Activated T-helper 2 cell treated with anti-CD3 and anti-CD28 coated beads, Interferon-gamma antibody, Interleukin-2, Interleukin-4, amounts not matched to agents 10 μg/mL and 5 μg/mL and 100 μg/mL, durations not matched to agents 14 hours and 24 hours and 36 hours (primary cell): ENCODE measurements at regions not wholly inside any gene's neighbourhood (a gene's known extent, or its start where the extent isn't known, plus 50 kb on each side); places are given as distances from the start of the nearest gene placed in this dataset.

ENCODE experiments used
- DNase-seq: peaks from one replicate; pipeline ENCODE4 v3.0.0; 2021; ENCODE audit warnings: low spot score
- H3K27ac Mint-ChIP-seq: one replicate; pipeline ENCODE4 v1.8.0; 2021; ENCODE audit warnings: mixed read lengths
- H3K27me3 Mint-ChIP-seq: one replicate; pipeline ENCODE4 v1.8.0; 2021; ENCODE audit warnings: low read depth, mixed read lengths
- H3K36me3 Mint-ChIP-seq: one replicate; pipeline ENCODE4 v1.8.0; 2021; ENCODE audit warnings: low read depth, mixed read lengths
- H3K4me1 Mint-ChIP-seq: one replicate; pipeline ENCODE4 v1.8.0; 2021; ENCODE audit warnings: low read depth, mixed read lengths
- H3K4me3 Mint-ChIP-seq: one replicate; pipeline ENCODE4 v1.8.0; 2021; ENCODE audit warnings: low read depth, mild to moderate bottlenecking, moderate library complexity, mixed read lengths
- H3K9me3 Mint-ChIP-seq: one replicate; pipeline ENCODE4 v1.8.0; 2021; ENCODE audit warnings: mixed read lengths
- intact Hi-C: fragments of 100-400 bp; cut with micrococcal nuclease; formaldehyde crosslinking; loops from one replicate; pipeline ENCODE4 v1.15.1; 2023

DNA sequence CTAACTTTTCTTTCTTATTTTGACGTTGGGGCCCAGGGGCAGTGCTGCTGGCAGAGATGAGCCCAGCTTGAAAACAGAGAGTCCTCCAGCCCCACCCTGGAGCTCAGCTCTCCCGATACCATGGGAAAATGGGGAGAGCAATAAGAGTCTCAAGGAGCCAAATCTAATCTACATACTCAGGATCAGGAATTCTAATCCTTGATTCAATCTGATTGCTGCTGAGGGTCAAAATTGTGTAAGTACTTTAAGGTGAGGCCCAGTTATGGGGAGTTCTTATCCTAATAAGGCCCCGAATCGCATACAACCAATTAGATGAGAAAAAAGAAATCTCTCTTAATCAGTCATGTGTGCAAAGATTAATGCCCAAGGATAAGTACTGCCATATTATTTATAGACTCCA is 202.9 kb downstream of the FAM76B start:
- peak overlapping the region; percentile 39 for H3K27ac Mint-ChIP-seq
- DNase-seq: no peak
- peaks cover 6% of the 10 kb centered on the region for H3K36me3 Mint-ChIP-seq
- intact Hi-C loops: loop anchor here (2.0 to 10.0 kb wide), 3 partner anchors 14 to 242 kb away; no protein-coding TSS in a partner anchor
- H3K4me3 Mint-ChIP-seq: no peak overlapping the region
- H3K27me3 Mint-ChIP-seq: no peaks in the 10 kb centered on the region
- H3K9me3 Mint-ChIP-seq: peaks cover 8% of the 10 kb centered on the region
- peaks cover 28% of the 10 kb centered on the region for H3K4me1 Mint-ChIP-seq

DNA sequence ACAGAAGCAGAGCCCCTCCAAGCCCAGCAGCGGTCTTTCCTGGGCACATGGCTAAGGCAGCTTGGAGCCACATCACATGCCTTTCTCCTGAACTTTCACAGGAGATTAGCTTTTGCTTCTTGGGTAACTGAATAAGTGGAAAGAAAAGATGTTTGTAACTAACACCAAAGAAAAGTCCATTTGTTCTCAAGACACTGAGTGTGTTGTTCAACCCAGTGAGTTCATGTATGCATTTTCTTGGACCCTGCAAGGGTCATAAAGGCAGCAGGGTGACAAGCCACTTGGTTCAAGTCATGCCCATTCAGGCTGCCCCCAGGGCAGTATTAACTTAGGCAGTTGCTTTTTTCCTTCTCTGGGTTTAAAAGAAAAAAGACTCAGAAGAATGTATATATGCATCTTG is 203.4 kb downstream of the FAM76B start:
- no peak overlapping the region for H3K4me3 Mint-ChIP-seq
- H3K36me3 Mint-ChIP-seq: peaks cover 6% of the 10 kb centered on the region
- intact Hi-C loops: loop anchor here (2.0 to 10.0 kb wide), 3 partner anchors 15 to 241 kb away; no protein-coding TSS in a partner anchor
- H3K9me3 Mint-ChIP-seq: peaks cover 13% of the 10 kb centered on the region
- H3K4me1 Mint-ChIP-seq: peaks cover 28% of the 10 kb centered on the region
- no peak for DNase-seq
- H3K27ac Mint-ChIP-seq: no peak overlapping the region
- no peaks in the 10 kb centered on the region for H3K27me3 Mint-ChIP-seq

DNA sequence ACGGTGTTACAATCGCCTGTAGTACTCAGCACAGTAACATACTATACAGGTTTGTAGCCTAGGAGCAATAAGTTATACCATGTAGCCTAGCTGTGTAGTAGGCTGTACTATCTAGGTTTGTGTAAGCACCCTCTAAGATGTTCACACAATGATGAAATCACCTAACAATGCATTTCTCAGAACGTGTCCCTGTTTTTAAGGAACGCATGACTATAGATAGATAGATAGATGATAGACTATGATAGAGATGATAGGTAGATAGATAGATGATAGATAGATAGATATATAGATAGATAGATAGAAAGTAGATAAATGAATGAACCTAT is 203.9 kb downstream of the FAM76B start:
- H3K4me3 Mint-ChIP-seq: no peak overlapping the region
- no peak overlapping the region for H3K27ac Mint-ChIP-seq
- peaks cover 28% of the 10 kb centered on the region for H3K4me1 Mint-ChIP-seq
- H3K9me3 Mint-ChIP-seq: peaks cover 17% of the 10 kb centered on the region
- DNase-seq: no peak
- intact Hi-C loops: loop anchor here (2.0 to 10.0 kb wide), 4 partner anchors 15 to 241 kb away; no protein-coding TSS in a partner anchor
- no peaks in the 10 kb centered on the region for H3K27me3 Mint-ChIP-seq
- H3K36me3 Mint-ChIP-seq: peaks cover 6% of the 10 kb centered on the region

DNA sequence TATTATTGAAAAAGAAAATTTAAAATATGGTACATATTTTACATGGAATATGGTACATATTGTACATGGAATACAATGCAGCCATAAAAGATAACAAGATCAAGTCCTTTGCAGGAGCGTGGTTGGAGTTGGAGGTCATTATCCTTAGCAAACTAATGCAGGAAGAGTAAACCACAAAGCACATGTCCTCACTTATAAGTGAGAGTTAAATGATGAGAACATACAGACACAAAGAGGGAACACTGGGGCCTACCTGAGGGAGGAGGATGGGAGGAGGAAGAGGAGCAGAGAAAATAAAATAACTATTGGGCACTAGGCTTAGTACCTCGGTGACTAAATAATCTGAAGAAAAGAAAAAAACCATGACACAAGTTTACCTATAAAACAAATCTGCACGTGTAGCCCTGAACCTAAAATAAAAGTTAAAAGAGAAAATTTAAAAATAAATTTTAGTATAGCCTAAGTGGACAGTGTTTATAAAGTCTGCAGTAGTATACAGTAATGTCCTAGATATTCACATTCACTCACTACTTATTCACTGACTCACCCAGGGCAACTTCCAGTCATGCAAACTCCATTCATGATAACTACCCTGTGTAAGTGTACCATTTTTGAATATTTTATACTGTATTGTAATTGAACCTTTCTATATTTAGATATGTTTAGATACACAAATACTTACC is 204.4 kb downstream of the FAM76B start:
- Mint-ChIP-seq H3K27ac (peak overlapping the region; percentile 18), H3K4me1 (peaks cover 28% of the 10 kb centered on the region), H3K4me3 (no peak overlapping the region), H3K27me3 (no peaks in the 10 kb centered on the region), H3K36me3 (peaks cover 6% of the 10 kb centered on the region), H3K9me3 (peaks cover 19% of the 10 kb centered on the region)
- DNase-seq: no peak
- intact Hi-C loops: loop anchor here (2.0 to 10.0 kb wide), 2 partner anchors 28 to 240 kb away; no protein-coding TSS in a partner anchor

DNA sequence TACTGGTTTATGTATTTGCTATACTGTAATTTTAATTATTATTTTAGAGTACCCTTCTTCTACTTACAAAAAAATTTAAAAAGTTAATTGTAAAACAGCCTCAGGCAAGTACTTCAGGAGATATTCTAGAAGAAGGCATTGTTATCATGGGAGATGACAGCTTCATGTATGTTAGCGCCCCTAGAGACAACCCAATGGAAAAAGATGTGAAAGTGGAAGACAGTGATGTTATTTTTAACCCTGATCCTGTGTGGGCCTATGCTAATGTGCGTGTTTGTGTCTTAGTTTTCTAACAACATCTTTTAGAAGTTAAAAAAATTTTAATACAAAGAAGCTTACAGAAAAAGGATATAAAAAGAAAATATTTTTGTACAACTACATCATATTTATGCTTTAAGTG is 205.0 kb downstream of the FAM76B start:
- H3K27me3 Mint-ChIP-seq: no peaks in the 10 kb centered on the region
- H3K4me1 Mint-ChIP-seq: peaks cover 29% of the 10 kb centered on the region
- intact Hi-C loops: loop anchor here (2.0 to 10.0 kb wide), 2 partner anchors 28 to 240 kb away; no protein-coding TSS in a partner anchor
- no peak for DNase-seq
- H3K9me3 Mint-ChIP-seq: peaks cover 20% of the 10 kb centered on the region
- H3K4me3 Mint-ChIP-seq: no peak overlapping the region
- H3K36me3 Mint-ChIP-seq: peaks cover 6% of the 10 kb centered on the region
- H3K27ac Mint-ChIP-seq: no peak overlapping the region

DNA sequence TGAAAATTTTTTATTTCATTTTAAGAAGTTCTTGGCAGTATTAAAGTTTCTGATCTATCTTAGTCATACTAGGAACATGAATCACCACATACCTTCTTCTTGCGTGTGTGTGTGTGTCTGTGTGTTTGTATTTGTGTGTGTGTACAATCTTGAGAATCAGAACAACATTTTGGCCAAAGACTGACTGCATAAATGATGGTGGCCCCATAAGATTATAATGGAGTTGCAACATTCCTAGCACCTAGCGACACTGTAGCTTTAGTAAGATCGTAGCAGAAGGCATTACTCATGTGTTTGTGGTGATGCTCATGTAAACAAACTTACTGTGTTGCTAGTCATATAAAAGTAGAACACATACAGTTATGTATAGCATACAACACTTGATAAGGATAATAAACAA is 205.4 kb downstream of the FAM76B start:
- Mint-ChIP-seq H3K27me3 (no peaks in the 10 kb centered on the region), H3K4me1 (peaks cover 30% of the 10 kb centered on the region), H3K27ac (peak overlapping the region; percentile 74), H3K36me3 (peaks cover 6% of the 10 kb centered on the region), H3K4me3 (no peak overlapping the region), H3K9me3 (peaks cover 22% of the 10 kb centered on the region)
- intact Hi-C loops: loop anchor here (2.0 to 10.0 kb wide), 2 partner anchors 27 to 239 kb away; no protein-coding TSS in a partner anchor
- no peak for DNase-seq

DNA sequence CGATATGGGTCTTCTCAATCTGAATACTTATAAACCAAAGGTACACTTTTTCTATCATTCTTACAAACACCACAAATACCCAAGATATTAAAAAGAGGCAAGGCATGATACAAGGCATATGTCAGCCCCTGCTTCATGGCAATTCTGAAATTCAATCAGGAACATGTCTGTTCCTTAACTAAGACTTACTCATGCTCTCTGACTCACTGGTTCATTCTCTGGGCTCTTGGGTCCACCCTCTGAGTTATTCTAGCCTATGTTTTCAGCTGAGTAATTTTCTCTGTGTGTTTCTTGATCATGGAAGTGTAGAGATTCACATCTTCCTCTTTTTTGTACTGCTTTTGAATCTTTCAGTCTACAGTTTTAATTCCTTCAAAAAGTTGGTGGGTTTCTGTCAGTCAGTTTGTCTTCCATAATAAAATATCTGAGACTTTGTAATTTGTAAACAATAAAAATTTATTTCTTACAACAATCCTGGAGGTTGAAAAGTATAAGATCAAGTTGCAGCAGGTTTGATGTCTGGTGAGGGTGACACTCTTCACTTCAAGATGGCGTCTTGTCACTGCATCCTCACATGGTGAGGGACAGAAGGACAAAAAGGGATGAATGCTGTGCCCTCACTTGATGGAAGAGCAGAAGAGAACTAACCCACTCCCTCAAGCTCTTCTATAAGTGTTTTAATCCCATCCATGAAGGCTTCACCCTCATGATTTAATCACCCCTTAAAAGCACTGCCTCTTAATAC is 211.7 kb downstream of the FAM76B start:
- H3K27ac Mint-ChIP-seq: peak overlapping the region; percentile 32
- no peak overlapping the region for H3K4me3 Mint-ChIP-seq
- peaks cover 16% of the 10 kb centered on the region for H3K9me3 Mint-ChIP-seq
- H3K27me3 Mint-ChIP-seq: no peaks in the 10 kb centered on the region
- peaks cover under 1% of the 10 kb centered on the region for H3K36me3 Mint-ChIP-seq
- peaks cover 15% of the 10 kb centered on the region for H3K4me1 Mint-ChIP-seq
- intact Hi-C loops: loop anchor here (2.0 kb wide), 1 partner anchor 21 kb away; no protein-coding TSS in a partner anchor
- DNase-seq: no peak

DNA sequence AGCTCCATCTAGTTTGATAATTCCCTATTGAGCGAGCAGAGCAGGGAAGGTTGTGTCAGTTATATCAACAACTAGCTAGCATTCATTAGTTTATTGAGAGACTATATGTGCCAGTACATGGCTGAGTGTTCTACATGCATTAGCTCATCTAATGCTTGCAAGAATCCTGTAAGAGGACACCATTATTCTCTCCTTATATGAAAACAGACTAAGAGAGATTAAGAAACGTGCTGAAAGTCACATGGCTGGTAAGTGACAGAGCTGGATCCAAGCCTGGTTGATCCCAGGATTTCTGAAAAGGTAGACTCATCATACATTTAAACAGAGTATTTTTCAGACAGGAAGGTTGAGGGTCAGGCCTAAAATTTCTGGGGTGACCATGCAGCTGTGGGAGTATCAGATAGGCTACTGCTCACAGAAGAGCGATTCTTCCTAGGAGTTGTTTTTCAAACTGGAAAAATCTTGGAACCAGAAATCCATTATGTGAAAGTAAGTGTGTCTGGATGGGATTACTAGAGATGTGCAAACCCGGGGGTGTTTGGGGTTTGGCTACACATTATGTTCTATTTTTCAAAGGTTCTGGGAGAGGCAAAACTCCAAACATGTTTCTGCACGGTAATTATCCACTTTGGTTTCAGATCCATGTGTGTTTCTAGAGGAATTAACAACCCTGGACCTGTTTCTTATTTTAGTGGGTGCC is 213.3 kb downstream of the FAM76B start:
- Mint-ChIP-seq H3K36me3 (no peaks in the 10 kb centered on the region), H3K9me3 (peaks cover 11% of the 10 kb centered on the region), H3K4me1 (peaks cover 15% of the 10 kb centered on the region), H3K27ac (no peak overlapping the region), H3K27me3 (no peaks in the 10 kb centered on the region), H3K4me3 (no peak overlapping the region)
- intact Hi-C loops: loop anchor here (2.0 kb wide), 1 partner anchor 19 kb away; no protein-coding TSS in a partner anchor
- DNase-seq: no peak

DNA sequence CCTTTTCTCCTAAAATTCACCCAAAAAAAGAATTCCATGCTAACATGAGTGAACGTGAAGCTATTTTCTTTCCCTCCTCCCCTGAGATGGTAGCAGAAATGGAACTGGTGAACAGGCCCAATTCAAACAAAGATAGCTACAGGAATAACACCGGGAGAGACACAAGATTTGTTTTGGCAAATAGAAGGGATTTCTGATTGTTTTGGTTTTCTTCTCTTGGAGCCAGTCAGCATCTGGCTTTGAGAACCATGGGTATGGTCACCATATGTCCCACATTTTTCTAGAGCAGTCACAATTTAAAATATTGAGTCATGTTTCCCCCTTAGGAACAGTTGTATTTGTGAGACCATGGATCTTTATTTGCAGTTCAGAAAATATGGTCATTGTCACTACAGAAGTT is 214.1 kb downstream of the FAM76B start:
- Mint-ChIP-seq H3K27ac (no peak overlapping the region), H3K9me3 (peaks cover 3% of the 10 kb centered on the region), H3K36me3 (no peaks in the 10 kb centered on the region), H3K4me3 (no peak overlapping the region), H3K27me3 (no peaks in the 10 kb centered on the region), H3K4me1 (peaks cover 15% of the 10 kb centered on the region)
- no peak for DNase-seq
- intact Hi-C loops: no loop called here

DNA sequence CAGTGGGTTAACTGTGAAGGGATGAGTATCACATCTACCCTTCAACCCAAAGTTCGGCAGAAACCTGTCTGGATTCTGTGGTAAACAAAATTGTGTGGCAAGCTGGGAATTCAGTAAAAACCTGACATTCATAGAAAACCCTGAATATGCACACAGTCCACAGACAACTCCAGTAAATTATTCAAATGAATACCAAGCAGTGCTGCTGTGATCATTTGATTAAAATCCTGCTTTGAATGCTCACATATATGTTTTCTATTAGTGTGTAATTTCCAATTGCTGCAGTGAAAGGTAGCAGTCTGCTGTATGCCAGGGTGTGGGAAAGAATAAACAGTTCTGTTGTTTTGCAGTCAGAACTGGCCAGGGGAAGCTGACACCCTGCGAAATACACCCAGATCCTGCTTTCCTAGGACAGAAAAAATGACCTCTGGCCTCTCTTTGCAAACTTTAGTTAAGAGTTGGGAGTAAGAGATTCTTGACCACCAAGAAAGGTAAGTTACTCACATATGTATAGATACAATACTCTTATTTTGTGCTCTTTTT is 217.8 kb downstream of the FAM76B start:
- no peak overlapping the region for H3K4me3 Mint-ChIP-seq
- H3K4me1 Mint-ChIP-seq: peaks cover 12% of the 10 kb centered on the region
- H3K9me3 Mint-ChIP-seq: peaks cover 18% of the 10 kb centered on the region
- no peak overlapping the region for H3K27ac Mint-ChIP-seq
- DNase-seq: no peak
- intact Hi-C loops: no loop called here
- H3K27me3 Mint-ChIP-seq: no peaks in the 10 kb centered on the region
- peaks cover 8% of the 10 kb centered on the region for H3K36me3 Mint-ChIP-seq

DNA sequence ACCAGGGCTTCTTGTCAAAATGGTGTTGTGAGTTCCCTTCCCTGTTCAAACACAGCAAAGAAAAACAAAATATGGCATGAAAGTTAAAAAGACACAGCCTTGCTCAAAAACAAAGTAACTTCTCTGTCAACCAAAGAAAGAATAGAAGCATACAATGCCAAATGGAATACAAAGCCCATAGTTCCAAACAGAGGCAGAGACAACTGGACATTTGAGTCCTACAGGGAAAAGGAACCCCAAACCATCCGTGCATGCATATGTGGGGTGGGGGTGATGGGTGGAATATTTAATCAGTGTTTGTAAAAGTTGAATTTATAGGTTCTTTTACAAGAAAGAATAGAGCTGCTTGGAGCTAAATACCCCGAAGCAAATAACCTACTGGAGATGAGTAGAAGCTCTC is 218.7 kb downstream of the FAM76B start:
- H3K36me3 Mint-ChIP-seq: peaks cover 8% of the 10 kb centered on the region

DNA sequence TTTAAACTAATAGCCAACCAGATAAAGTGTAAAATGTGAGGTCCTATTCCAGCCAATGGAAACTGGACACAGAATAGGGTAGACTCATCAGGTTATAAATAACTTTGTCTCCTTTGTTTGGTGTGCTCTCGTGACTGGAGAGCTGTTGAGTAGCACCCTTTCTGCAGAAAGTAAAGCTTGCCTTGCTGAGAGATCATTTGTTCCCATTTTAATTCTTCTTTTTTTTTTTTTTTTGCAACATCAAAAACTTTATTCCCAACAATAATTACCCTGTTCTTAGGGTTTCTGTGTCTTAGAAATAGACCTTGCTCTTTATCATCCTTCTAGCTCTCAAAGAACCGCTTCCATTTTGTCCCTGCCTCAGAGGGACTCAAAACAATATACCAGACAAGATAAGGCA is 220.4 kb downstream of the FAM76B start:
- peaks cover 18% of the 10 kb centered on the region for H3K9me3 Mint-ChIP-seq
- no peak for DNase-seq
- no peaks in the 10 kb centered on the region for H3K27me3 Mint-ChIP-seq
- H3K36me3 Mint-ChIP-seq: peaks cover 8% of the 10 kb centered on the region
- no peak overlapping the region for H3K27ac Mint-ChIP-seq
- no peak overlapping the region for H3K4me3 Mint-ChIP-seq
- intact Hi-C loops: loop anchor here (10.0 kb wide), 1 partner anchor 64 kb away; no protein-coding TSS in a partner anchor
- H3K4me1 Mint-ChIP-seq: peaks cover 20% of the 10 kb centered on the region

More for the DNA sequence above, 218.7 kb downstream of the FAM76B start:
- Mint-ChIP-seq H3K27me3 (no peaks in the 10 kb centered on the region), H3K9me3 (peaks cover 18% of the 10 kb centered on the region), H3K27ac (no peak overlapping the region), H3K4me3 (no peak overlapping the region), H3K4me1 (peaks cover 12% of the 10 kb centered on the region)
- intact Hi-C loops: no loop called here
- DNase-seq: no peak
